ENCODE measurements at regions not wholly inside any gene's neighbourhood (a gene's known extent, or its start where the extent isn't known, plus 50 kb on each side); places are given as distances from the start of the nearest gene placed in this dataset.
A peak's percentile ranks its signal among the peaks of the same experiment; 100 is the strongest.

DNA sequence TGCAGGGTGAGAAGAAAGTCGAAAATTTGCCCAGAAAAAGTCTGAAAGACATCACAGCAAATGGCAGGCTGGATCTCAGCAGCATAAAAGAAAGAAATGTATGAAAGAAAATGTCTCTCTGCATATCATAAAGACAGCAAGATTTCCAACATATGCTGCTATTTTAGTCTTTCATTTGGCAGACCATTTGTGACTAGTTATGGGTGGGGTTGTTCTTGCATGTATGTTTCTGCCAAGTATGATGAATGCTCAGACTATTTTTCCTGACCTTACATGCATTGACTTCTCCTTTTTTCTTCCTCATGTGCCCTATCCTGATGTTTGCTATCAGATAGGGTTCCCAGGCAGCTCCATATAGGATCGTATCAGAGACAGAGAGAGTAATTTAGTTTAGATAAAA, 58.5 kb upstream of the PARD3B start:
- peak overlapping the region; percentile 62 for H3K27ac ChIP-seq (ENCODE audit: control insufficient read depth, insufficient read depth, low read length)
- no peak overlapping the region for H3K9ac ChIP-seq (ENCODE audit: control insufficient read depth, extremely low read depth, insufficient read depth, low read length)

DNA sequence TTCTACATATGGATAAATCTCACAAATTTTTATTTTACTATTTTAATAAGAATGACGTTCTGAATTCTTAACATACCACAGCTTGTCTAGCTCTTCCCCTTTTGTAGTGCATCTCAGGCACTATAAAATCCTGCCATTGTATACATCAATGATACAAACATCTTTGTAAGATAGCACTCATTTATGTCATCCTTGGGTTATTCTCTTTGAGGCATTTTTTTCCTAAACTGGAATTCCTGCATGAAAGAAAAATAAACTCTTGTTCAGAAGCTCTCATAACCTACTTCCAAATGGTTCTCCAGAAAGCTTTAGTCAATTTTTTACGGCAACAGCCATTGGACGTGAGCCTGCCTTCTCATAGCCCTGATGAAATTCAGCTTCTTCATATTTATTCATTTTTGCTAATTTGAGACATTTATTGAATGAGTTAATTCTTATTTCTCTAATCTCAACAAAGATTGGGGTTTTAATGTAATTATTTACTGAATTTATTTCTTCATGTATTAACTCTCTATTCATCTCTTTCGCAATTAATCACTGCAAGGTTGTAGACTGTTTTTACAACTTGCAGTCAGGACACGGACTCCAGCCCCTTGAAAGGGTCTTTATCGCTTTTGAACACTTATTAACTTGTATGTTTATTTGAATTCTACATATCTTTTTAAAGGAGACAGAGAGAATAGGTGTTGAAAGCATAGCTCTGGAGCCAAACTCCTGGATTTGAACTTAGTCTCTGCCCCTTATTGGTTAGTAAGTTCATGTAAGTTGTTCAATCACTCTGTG, 57.6 kb upstream of the PARD3B start:
- FAIRE-seq (no peak), DNase-seq (ENCODE audit: low read depth, low spot score) (no peak)
- no peak overlapping the region for H2AFZ ChIP-seq (ENCODE audit: control insufficient read depth, low read length)
- no peak overlapping the region for H3K9ac ChIP-seq (ENCODE audit: control insufficient read depth, extremely low read depth, insufficient read depth, low read length)
- H3K9me1 ChIP-seq (ENCODE audit: control insufficient read depth, extremely low read depth, insufficient read depth, low read length), result no peaks in the 10 kb centered on the region
- peak overlapping the region; percentile 62 for H3K27ac ChIP-seq (ENCODE audit: control insufficient read depth, insufficient read depth, low read length)
- H3K4me2 ChIP-seq (ENCODE audit: control insufficient read depth, extremely low read depth, insufficient read depth, low read depth, low read length), result peak overlapping the region; percentile 57
- H3K9me3 ChIP-seq (ENCODE audit: control insufficient read depth, low read depth, low read length), result no peaks in the 10 kb centered on the region
- TF ChIP-seq EZH2 (IDR thresholded peaks at IDR 0.05; ENCODE audit: low read length) (no peak), CTCF (optimal IDR thresholded peaks at IDR 0.05 in 1 of 3, IDR thresholded peaks at IDR 0.05 in 1 of 3, conservative IDR thresholded peaks at IDR 0.05 in 1 of 3; ENCODE audit: extremely low read depth in 1 of 3, insufficient read depth in 2 of 3, low read length in 3 of 3) (no peak)
- no peaks in the 10 kb centered on the region for H3K36me3 ChIP-seq (ENCODE audit: control insufficient read depth in 2 of 2, extremely low read depth in 1 of 2, insufficient read depth in 2 of 2, low read length in 2 of 2)
- H3K79me2 ChIP-seq (ENCODE audit: control insufficient read depth, insufficient read depth, low read length), result no peaks in the 10 kb centered on the region
- dilution Hi-C loops (cut with MboI; ENCODE audit: extremely low pct_ligation_motif_present, low sequenced_read_pairs), result no loop called here
- H3K4me3 ChIP-seq (ENCODE audit: control insufficient read depth in 2 of 3, extremely low read depth in 1 of 3, insufficient read depth in 2 of 3, low read depth in 1 of 3, low read length in 3 of 3), result no peak overlapping the region
- H3K27me3 ChIP-seq (ENCODE audit: control insufficient read depth, extremely low read depth, insufficient read depth, low read length), result no peaks in the 10 kb centered on the region
- H4K20me1 ChIP-seq (ENCODE audit: control insufficient read depth, extremely low read depth, insufficient read depth, low read length), result no peaks in the 10 kb centered on the region
- peaks cover 32% of the 10 kb centered on the region for H3K4me1 ChIP-seq (ENCODE audit: control insufficient read depth, extremely low read depth, insufficient read depth, low read length)

More for the DNA sequence above, 58.5 kb upstream of the PARD3B start:
- no peaks in the 10 kb centered on the region for H3K36me3 ChIP-seq (ENCODE audit: control insufficient read depth in 2 of 2, extremely low read depth in 1 of 2, insufficient read depth in 2 of 2, low read length in 2 of 2)
- peak overlapping the region; percentile 57 for H3K4me2 ChIP-seq (ENCODE audit: control insufficient read depth, extremely low read depth, insufficient read depth, low read depth, low read length)
- no peaks in the 10 kb centered on the region for H3K9me1 ChIP-seq (ENCODE audit: control insufficient read depth, extremely low read depth, insufficient read depth, low read length)
- no peaks in the 10 kb centered on the region for H4K20me1 ChIP-seq (ENCODE audit: control insufficient read depth, extremely low read depth, insufficient read depth, low read length)
- no peaks in the 10 kb centered on the region for H3K79me2 ChIP-seq (ENCODE audit: control insufficient read depth, insufficient read depth, low read length)
- no peaks in the 10 kb centered on the region for H3K9me3 ChIP-seq (ENCODE audit: control insufficient read depth, low read depth, low read length)
- FAIRE-seq (peak; percentile 97), DNase-seq (ENCODE audit: low read depth, low spot score) (no peak)
- no peak for TF ChIP-seq CTCF (optimal IDR thresholded peaks at IDR 0.05 in 1 of 3, IDR thresholded peaks at IDR 0.05 in 1 of 3, conservative IDR thresholded peaks at IDR 0.05 in 1 of 3; ENCODE audit: extremely low read depth in 1 of 3, insufficient read depth in 2 of 3, low read length in 3 of 3)
- no peak for TF ChIP-seq EZH2 (IDR thresholded peaks at IDR 0.05; ENCODE audit: low read length)
- H2AFZ ChIP-seq (ENCODE audit: control insufficient read depth, low read length), result no peak overlapping the region
- no peak overlapping the region for H3K4me3 ChIP-seq (ENCODE audit: control insufficient read depth in 2 of 3, extremely low read depth in 1 of 3, insufficient read depth in 2 of 3, low read depth in 1 of 3, low read length in 3 of 3)
- H3K4me1 ChIP-seq (ENCODE audit: control insufficient read depth, extremely low read depth, insufficient read depth, low read length), result peaks cover 31% of the 10 kb centered on the region
- dilution Hi-C loops (cut with MboI; ENCODE audit: extremely low pct_ligation_motif_present, low sequenced_read_pairs), result no loop called here
- no peaks in the 10 kb centered on the region for H3K27me3 ChIP-seq (ENCODE audit: control insufficient read depth, extremely low read depth, insufficient read depth, low read length)

All from keratinocyte (primary cell).